ENCODE measurements at regions not wholly inside any gene's neighbourhood (a gene's known extent, or its start where the extent isn't known, plus 50 kb on each side); places are given as distances from the start of the nearest gene placed in this dataset.

DNA sequence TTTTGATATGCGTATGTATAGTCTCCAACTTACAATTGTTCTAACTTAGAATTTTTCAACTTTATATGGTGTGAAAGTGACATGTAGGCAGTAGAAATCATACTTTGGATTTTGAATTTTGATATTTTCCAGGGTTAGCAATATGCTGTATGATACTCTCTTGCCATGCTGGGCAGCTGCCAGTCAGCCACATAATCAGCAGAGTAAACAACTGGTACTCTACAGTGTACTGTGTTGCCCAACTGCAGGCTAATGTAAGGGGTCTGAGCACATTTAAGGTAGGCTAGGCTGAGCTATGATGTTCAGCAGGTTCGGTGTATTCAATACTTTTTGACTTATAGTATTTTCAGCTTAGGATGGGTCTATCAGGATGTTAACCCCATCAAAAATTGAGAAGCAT, 52.0 kb upstream of the RYK start:
- DNase-seq (ENCODE audit: low read depth, low spot score), result no peak
- no peak overlapping the region for H3K4me3 ChIP-seq (ENCODE audit: low read depth, low read length)
- TF ChIP-seq, protein P1, sequence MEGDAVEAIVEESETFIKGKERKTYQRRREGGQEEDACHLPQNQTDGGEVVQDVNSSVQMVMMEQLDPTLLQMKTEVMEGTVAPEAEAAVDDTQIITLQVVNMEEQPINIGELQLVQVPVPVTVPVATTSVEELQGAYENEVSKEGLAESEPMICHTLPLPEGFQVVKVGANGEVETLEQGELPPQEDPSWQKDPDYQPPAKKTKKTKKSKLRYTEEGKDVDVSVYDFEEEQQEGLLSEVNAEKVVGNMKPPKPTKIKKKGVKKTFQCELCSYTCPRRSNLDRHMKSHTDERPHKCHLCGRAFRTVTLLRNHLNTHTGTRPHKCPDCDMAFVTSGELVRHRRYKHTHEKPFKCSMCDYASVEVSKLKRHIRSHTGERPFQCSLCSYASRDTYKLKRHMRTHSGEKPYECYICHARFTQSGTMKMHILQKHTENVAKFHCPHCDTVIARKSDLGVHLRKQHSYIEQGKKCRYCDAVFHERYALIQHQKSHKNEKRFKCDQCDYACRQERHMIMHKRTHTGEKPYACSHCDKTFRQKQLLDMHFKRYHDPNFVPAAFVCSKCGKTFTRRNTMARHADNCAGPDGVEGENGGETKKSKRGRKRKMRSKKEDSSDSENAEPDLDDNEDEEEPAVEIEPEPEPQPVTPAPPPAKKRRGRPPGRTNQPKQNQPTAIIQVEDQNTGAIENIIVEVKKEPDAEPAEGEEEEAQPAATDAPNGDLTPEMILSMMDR (IDR thresholded peaks at IDR 0.05; ENCODE audit: low read depth, low read length), result no peak
- in situ Hi-C loops (cut with HindIII; ENCODE audit: low sequenced_read_pairs), result no loop called here

DNA sequence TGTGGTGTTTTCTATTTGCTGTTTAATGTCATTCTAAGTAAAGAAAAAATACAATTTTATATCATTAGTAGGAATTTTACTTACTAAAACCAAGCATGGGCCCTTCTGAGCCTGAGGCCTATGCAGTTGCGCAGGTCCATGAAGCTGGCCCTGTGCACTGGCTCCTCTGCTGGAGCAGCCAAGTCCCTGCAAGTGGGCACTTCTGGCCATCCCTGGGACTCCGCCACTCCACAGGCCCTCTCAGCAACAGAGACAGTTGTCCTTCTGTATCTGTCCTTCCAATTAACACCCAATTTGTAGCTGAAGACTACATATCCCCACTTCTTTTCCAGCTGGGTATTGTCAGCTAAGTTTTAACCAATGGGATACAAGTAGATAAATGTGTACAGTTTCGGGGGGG, 49.9 kb upstream of the RYK start:
- DNase-seq (ENCODE audit: low read depth, low spot score), result no peak
- in situ Hi-C loops (cut with HindIII; ENCODE audit: low sequenced_read_pairs), result no loop called here
- H3K4me3 ChIP-seq (ENCODE audit: low read depth, low read length), result no peak overlapping the region
- TF ChIP-seq, protein P1 (IDR thresholded peaks at IDR 0.05; ENCODE audit: low read depth, low read length), result peak; percentile 27
